ENCODE measurements at regions not wholly inside any gene's neighbourhood (a gene's known extent, or its start where the extent isn't known, plus 50 kb on each side); places are given as distances from the start of the nearest gene placed in this dataset.

DNA sequence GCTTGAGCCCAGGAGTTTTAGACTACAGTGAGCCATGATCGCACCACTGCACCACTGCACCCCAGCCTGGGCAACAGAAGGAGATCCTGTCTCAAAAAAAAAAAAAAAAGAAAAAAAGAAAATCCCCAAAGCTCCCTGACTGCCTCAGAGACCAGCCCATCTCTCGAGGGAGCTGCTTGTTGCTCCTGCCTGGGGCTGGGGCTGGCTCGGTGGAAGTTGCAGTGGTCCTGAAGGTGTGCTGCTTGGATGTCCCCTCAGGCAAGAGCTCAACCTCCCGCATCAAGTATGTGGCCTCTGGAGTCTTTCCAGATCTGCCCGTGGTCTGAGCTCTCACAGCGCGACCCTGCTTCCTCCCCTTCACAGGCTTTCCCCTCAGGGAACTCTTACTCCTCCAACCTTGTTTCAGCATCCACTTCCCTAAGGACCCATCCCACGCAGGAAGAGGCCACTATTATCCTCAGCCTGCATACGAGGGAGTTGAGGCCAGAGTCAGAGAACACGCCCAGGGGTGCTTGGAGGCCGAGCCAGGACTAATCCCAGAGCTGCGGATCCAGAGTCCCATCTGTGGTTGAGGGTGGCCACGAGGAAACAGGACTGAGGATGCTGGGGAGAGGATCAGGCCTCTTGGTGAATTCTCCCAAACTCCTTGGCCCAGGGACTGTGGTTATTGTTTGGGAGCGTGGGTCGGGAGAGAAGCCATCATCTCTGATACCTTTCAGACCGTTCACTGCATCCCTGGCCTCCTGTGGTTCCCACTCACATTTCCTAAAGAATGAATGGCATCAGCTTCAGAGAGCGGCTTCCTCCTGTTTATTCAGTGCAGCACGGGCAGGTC is 624.6 kb downstream of the AACS start:
- no peaks in the 10 kb centered on the region for H3K36me3 ChIP-seq (ENCODE audit: control insufficient read depth, insufficient read depth, low read length)
- no peak overlapping the region for H3K4me3 ChIP-seq (ENCODE audit: low read depth, low read length)
- H3K27me3 ChIP-seq (ENCODE audit: control insufficient read depth, insufficient read depth, low read length), result no peaks in the 10 kb centered on the region
- ChIA-PET POLR2A (no interaction called here), CTCF (no interaction called here)
- no peak for DNase-seq (ENCODE audit: low read depth)
- TF ChIP-seq, protein P1, sequence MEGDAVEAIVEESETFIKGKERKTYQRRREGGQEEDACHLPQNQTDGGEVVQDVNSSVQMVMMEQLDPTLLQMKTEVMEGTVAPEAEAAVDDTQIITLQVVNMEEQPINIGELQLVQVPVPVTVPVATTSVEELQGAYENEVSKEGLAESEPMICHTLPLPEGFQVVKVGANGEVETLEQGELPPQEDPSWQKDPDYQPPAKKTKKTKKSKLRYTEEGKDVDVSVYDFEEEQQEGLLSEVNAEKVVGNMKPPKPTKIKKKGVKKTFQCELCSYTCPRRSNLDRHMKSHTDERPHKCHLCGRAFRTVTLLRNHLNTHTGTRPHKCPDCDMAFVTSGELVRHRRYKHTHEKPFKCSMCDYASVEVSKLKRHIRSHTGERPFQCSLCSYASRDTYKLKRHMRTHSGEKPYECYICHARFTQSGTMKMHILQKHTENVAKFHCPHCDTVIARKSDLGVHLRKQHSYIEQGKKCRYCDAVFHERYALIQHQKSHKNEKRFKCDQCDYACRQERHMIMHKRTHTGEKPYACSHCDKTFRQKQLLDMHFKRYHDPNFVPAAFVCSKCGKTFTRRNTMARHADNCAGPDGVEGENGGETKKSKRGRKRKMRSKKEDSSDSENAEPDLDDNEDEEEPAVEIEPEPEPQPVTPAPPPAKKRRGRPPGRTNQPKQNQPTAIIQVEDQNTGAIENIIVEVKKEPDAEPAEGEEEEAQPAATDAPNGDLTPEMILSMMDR (IDR thresholded peaks at IDR 0.05; ENCODE audit: insufficient read depth, low read depth, low read length), result no peak

DNA sequence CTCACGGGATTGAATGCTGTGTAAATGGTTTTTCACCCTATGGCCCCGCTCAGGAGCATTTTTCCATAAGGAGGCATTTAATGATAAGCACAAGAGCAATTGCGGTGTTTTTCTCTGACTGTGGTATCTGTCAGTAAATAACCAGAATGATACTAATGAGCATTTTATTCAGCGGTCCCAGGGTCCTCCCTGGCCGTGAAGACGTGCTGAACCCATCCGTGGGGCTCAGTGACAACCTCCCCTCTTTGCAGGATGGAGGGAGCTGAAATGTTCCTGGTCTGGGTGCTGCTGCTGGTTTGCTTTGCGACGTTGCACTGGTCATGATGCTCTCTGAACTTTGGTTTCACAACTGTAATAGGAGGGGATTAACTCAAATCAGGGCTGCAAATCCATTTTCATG is 625.6 kb downstream of the AACS start:
- DNase-seq (ENCODE audit: low read depth), result no peak
- ChIA-PET CTCF (no interaction called here), POLR2A (no interaction called here)
- no peak overlapping the region for H3K4me3 ChIP-seq (ENCODE audit: low read depth, low read length)
- TF ChIP-seq, protein P1 (IDR thresholded peaks at IDR 0.05; ENCODE audit: insufficient read depth, low read depth, low read length), result no peak
- no peaks in the 10 kb centered on the region for H3K27me3 ChIP-seq (ENCODE audit: control insufficient read depth, insufficient read depth, low read length)
- no peaks in the 10 kb centered on the region for H3K36me3 ChIP-seq (ENCODE audit: control insufficient read depth, insufficient read depth, low read length)

- TF ChIP-seq, protein P1 (IDR thresholded peaks at IDR 0.05; ENCODE audit: insufficient read depth, low read depth, low read length), result no peak
- Histone ChIP-seq H3K36me3 (ENCODE audit: control insufficient read depth, insufficient read depth, low read length) (no peaks in the 10 kb centered on the region), H3K4me3 (ENCODE audit: low read depth, low read length) (no peak overlapping the region), H3K27me3 (ENCODE audit: control insufficient read depth, insufficient read depth, low read length) (no peaks in the 10 kb centered on the region)
- DNase-seq (ENCODE audit: low read depth), result no peak
- ChIA-PET POLR2A (no interaction called here), CTCF (interaction anchor here (0.7 kb wide), 1 partner anchor 412 kb away, joined by 3 read pairs; no protein-coding TSS in a partner anchor)
Measured at GRCh38 chr12:125696054-125696453, 630.8 kb downstream of the AACS start.

DNA sequence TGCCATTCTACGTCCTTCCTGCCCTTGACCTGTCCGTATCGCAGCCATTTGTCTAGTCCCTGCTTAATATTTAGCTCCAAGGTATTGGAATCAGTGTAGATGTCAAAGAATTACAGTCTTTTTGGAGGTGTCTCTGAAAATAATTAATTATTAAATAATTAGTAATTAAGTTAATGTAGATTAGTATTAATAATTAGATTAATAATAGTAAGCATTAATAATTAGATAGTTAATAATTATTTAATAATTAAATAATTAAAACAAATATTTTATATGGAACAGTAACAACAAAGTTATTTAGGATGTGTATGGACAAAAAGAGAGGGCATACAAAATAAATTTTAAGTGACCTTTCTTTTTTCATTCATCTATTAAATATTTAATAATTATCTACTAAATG is 639.6 kb downstream of the AACS start:
- POLR2A ChIA-PET, result no interaction called here
- H3K27me3 ChIP-seq (ENCODE audit: control insufficient read depth, insufficient read depth, low read length), result no peaks in the 10 kb centered on the region
- no peak for DNase-seq (ENCODE audit: low read depth)
- CTCF ChIA-PET, result no interaction called here
- H3K36me3 ChIP-seq (ENCODE audit: control insufficient read depth, insufficient read depth, low read length), result no peaks in the 10 kb centered on the region
- H3K4me3 ChIP-seq (ENCODE audit: low read depth, low read length), result no peak overlapping the region
- TF ChIP-seq, protein P1 (IDR thresholded peaks at IDR 0.05; ENCODE audit: insufficient read depth, low read depth, low read length), result no peak

DNA sequence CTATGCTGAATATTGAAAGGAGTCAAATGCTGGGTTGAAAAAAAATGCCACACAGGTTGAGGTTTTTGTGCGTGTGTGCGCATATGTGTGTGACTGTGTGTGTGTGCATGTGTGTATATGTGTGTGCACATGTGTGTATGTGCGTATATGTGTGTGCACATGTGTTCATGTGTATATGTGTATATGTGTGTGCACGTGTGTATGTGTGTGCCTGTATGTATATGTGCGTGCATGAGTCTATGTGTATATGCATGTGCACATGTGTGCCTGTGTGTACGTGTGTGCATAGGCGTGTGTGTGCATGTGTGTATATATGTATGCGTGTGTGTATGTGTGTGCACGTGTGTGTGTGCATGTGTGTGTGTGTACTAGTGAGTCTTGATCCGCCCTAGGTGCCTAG is 655.7 kb downstream of the AACS start:
- DNase-seq (ENCODE audit: low read depth), result no peak
- TF ChIP-seq, protein P1 (IDR thresholded peaks at IDR 0.05; ENCODE audit: insufficient read depth, low read depth, low read length), result no peak
- no peak overlapping the region for H3K4me3 ChIP-seq (ENCODE audit: low read depth, low read length)
- POLR2A ChIA-PET, result no interaction called here
- H3K27me3 ChIP-seq (ENCODE audit: control insufficient read depth, insufficient read depth, low read length), result no peaks in the 10 kb centered on the region
- CTCF ChIA-PET, result no interaction called here
- no peaks in the 10 kb centered on the region for H3K36me3 ChIP-seq (ENCODE audit: control insufficient read depth, insufficient read depth, low read length)
